Activated CD4-positive, alpha-beta T cell treated with anti-CD3 and anti-CD28 coated beads, Interleukin-2, amount 50 U/mL, for 48 hours (primary cell): ENCODE measurements at regions not wholly inside any gene's neighbourhood (a gene's known extent, or its start where the extent isn't known, plus 50 kb on each side); places are given as distances from the start of the nearest gene placed in this dataset.

Experiments used
- DNase-seq, 2 experiments: peaks; one replicate each; pipeline ENCODE4 v3.0.0-alpha.2; 2020

GRCh38 chr11:28547321-28547741 lies 439.1 kb downstream of the METTL15 start:
- no peak for DNase-seq

- DNase-seq, result no peak
Measured at GRCh38 chr11:28545536-28545935, 437.3 kb downstream of the METTL15 start.

- DNase-seq, result no peak
Measured at GRCh38 chr11:28542561-28542960, 434.4 kb downstream of the METTL15 start.

- no peak for DNase-seq
Measured at GRCh38 chr11:28539239-28540030, 431.2 kb downstream of the METTL15 start.

GRCh38 chr11:28537822-28538221 lies 429.6 kb downstream of the METTL15 start:
- no peak for DNase-seq

- no peak for DNase-seq
Measured at GRCh38 chr11:28536504-28537267, 428.5 kb downstream of the METTL15 start.

- no peak for DNase-seq
Measured at GRCh38 chr11:28535677-28536076, 427.5 kb downstream of the METTL15 start.

GRCh38 chr11:28529540-28530410 lies 421.6 kb downstream of the METTL15 start:
- no peak for DNase-seq

- DNase-seq, result no peak
Measured at GRCh38 chr11:28529046-28529445, 420.9 kb downstream of the METTL15 start.

- no peak for DNase-seq
Measured at GRCh38 chr11:28528217-28528616, 420.0 kb downstream of the METTL15 start.

- no peak for DNase-seq
Measured at GRCh38 chr11:28526406-28526751, 418.2 kb downstream of the METTL15 start.

- no peak for DNase-seq
Measured at GRCh38 chr11:28525636-28526405, 417.6 kb downstream of the METTL15 start.

GRCh38 chr11:28524098-28524497 lies 415.9 kb downstream of the METTL15 start:
- DNase-seq, result no peak

GRCh38 chr11:28521075-28521474 lies 412.9 kb downstream of the METTL15 start:
- DNase-seq, result no peak

- no peak for DNase-seq
Measured at GRCh38 chr11:28520291-28520690, 412.1 kb downstream of the METTL15 start.

GRCh38 chr11:28518825-28519224 lies 410.6 kb downstream of the METTL15 start:
- no peak for DNase-seq

- no peak for DNase-seq
Measured at GRCh38 chr11:28517621-28518020, 409.4 kb downstream of the METTL15 start.

GRCh38 chr11:28514391-28514790 lies 406.2 kb downstream of the METTL15 start:
- no peak for DNase-seq

- DNase-seq, result no peak
Measured at GRCh38 chr11:28512143-28512756, 404.1 kb downstream of the METTL15 start.

- no peak for DNase-seq
Measured at GRCh38 chr11:28505232-28505631, 397.0 kb downstream of the METTL15 start.

GRCh38 chr11:28504555-28505110 lies 396.4 kb downstream of the METTL15 start:
- no peak for DNase-seq

GRCh38 chr11:28495333-28495732 lies 387.1 kb downstream of the METTL15 start:
- DNase-seq, result no peak
